Stimulated activated effector memory CD8-positive, alpha-beta T cell treated with anti-CD3 and anti-CD28 coated beads, Interleukin-12 subunit alpha, Interleukin-12 subunit beta, amount 100 ng/mL, for 72 hours (primary cell): ENCODE measurements at regions not wholly inside any gene's neighbourhood (a gene's known extent, or its start where the extent isn't known, plus 50 kb on each side); places are given as distances from the start of the nearest gene placed in this dataset.

Experiments used
- ATAC-seq: fragments of 150-1000 bp; cut with Tn5 transposase; 2 replicates; pipeline ENCODE4 v1.10.0; 2021
- DNase-seq, 2 donors: peaks; one replicate each; pipeline ENCODE4 v3.0.0; 2021 to 2022; ENCODE audit warnings: low spot score in 2 of 2
- H3K27ac Mint-ChIP-seq: one replicate; pipeline ENCODE4 v1.8.0; 2022; ENCODE audit warnings: mild to moderate bottlenecking, mixed read lengths
- H3K36me3 Mint-ChIP-seq: one replicate; pipeline ENCODE4 v1.8.0; 2022; ENCODE audit warnings: mild to moderate bottlenecking, mixed read lengths
- H3K4me1 Mint-ChIP-seq: one replicate; pipeline ENCODE4 v1.8.0; 2022; ENCODE audit warnings: mixed read lengths
- H3K4me3 Mint-ChIP-seq: one replicate; pipeline ENCODE4 v1.8.0; 2022; ENCODE audit warnings: mild to moderate bottlenecking, mixed read lengths
- H3K9me3 Mint-ChIP-seq: one replicate; pipeline ENCODE4 v1.8.0; 2022; ENCODE audit warnings: mixed read lengths

DNA sequence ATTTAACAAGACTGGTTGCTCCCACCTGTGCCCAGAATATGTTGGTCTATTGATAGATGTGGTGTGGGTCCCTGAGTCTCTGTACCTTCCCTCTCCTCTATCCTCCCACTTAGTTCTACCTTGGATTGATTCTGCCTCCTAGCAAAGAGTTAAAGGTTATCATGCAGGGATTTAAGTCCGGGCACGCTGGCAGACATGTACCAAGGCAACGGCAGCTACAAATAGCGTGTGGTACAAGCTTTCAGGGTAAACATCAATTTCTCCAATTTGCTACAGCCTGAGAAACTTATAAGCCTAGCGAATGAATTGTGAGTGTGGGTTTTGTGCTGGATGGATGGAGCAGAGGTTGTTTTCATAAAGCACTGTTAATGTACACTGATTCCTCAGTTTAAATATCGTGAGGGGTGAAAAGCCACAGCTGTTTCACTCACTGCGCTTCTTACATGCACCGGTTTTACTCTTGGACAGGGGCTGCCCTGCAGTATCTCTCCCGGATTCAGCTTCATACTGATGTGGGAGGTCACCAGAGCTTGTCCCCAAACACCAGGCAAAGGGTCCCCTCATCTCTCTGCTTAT lies 289.8 kb downstream of the ICOS start:
- Mint-ChIP-seq H3K27ac (no peak overlapping the region), H3K36me3 (no peaks in the 10 kb centered on the region), H3K9me3 (no peaks in the 10 kb centered on the region), H3K4me1 (no peaks in the 10 kb centered on the region), H3K4me3 (no peak overlapping the region)
- DNase-seq (no peak), ATAC-seq (no peak)

DNA sequence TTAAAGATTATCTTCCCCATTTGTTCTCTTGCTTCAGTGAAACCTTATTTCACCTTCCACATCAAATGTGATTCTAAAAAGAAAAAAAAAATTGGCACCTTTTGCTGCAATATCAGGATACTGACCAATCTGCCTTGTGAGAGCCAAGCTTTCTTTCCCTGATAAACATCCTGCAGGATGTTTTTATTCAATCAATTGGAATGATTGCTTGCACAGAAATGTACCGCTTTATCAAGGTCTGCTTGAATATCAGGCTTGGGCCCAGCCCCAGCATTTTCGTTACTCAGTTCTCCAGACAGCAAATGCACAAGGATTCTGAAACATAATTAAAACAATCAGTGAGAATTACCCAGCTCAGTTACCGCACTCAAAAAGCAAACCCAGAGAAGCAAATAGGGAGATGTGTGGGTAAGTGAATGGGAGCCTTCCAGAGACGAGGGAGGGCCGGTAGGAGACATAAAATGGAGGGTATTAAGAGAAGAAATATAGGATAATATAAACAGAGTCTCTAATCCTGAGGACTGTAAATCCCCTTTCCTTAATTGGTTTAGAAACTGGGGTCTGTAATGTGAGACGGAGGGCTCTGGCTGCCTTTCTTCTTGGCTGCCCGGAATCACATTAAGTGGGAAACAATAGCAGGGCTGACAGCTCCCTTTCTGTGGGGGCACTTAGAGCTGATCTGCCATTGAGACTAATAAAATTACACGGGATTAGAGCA lies 291.8 kb downstream of the ICOS start:
- H3K27ac Mint-ChIP-seq, result no peak overlapping the region
- no peaks in the 10 kb centered on the region for H3K9me3 Mint-ChIP-seq
- no peak overlapping the region for H3K4me3 Mint-ChIP-seq
- no peaks in the 10 kb centered on the region for H3K36me3 Mint-ChIP-seq
- no peaks in the 10 kb centered on the region for H3K4me1 Mint-ChIP-seq
- ATAC-seq (no peak), DNase-seq (no peak)

GRCh38 chr2:204234248-204234647 lies 297.7 kb downstream of the ICOS start:
- no peaks in the 10 kb centered on the region for H3K4me1 Mint-ChIP-seq
- H3K36me3 Mint-ChIP-seq, result no peaks in the 10 kb centered on the region
- no peak overlapping the region for H3K27ac Mint-ChIP-seq
- no peak for ATAC-seq
- DNase-seq, result no peak
- no peaks in the 10 kb centered on the region for H3K9me3 Mint-ChIP-seq
- no peak overlapping the region for H3K4me3 Mint-ChIP-seq

DNA sequence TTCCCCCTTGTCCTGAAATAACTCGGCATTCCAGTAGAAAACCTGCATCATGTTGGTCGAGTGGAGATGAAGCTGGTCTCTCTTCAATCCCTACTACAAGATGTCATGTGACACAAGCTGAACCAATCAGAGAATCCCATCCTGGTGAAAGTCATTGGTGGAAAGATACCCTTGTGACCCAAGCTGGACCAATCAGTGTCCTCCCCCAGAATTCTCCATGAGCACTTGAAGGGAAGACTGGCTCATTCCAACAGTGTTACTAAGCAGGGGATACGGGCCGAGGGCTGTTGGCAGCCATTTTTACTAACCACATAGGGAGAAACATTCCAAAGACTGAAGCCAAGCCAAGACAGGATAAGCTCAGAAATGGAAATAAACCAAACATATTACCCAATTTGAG lies 298.3 kb downstream of the ICOS start:
- ATAC-seq (no peak), DNase-seq (no peak)
- H3K4me3 Mint-ChIP-seq, result no peak overlapping the region
- no peaks in the 10 kb centered on the region for H3K4me1 Mint-ChIP-seq
- no peak overlapping the region for H3K27ac Mint-ChIP-seq
- no peaks in the 10 kb centered on the region for H3K9me3 Mint-ChIP-seq
- H3K36me3 Mint-ChIP-seq, result no peaks in the 10 kb centered on the region

DNA sequence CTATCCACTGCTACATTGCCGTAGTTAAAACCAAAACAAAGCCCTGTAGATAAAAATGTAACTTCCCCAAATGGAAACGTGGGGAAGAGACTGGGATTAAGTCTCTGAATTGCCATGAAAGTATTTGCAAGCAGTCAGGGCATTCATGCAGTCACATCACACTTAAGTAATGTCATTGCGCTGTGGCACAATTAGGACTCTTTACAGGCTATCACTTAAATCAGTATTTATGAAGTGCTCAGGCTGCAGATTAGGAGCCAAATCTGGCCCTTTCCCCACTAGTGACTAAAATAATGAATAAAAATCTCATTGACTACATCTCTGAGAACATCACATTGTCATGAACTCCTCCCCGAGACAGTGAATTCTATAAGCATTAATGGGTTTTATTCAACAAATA lies 300.9 kb downstream of the ICOS start:
- DNase-seq, result no peak
- Mint-ChIP-seq H3K27ac (no peak overlapping the region), H3K4me3 (no peak overlapping the region), H3K4me1 (no peaks in the 10 kb centered on the region), H3K36me3 (no peaks in the 10 kb centered on the region), H3K9me3 (no peaks in the 10 kb centered on the region)
- no peak for ATAC-seq

DNA sequence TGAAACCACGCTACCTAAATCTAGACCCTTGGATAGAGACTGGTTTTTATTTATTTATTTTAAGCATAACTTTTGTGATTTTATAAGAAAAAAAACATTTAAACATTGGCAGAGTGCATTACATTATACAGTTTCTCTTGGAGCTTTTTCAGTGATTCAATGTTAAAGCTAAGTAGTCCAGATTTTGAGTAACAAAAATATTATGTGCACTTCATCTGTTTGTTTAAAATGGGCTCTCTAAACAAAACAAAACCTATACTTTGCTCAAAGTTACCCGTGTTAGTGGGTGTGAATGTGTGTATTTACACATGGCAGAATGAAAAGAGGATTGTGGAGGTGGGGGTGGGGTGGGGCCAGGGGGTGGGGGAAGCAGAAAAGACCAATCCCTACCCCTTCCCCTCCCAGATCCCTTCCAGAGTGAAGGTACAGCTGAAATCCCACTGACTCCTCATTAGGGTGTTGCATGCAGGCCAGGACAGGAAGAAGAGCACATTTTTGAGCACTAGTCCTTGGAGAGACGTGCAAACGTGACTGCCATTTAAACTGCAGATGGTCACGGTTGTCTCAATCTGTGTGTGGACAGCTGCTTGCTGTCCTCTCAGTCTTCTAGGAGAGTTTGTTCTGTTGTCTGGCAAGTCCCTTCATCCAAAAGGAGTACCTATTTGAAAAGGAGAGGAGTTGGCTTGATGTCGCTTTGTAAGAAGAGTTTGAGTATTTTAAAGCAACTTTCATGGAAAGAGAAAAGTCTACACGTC lies 303.0 kb downstream of the ICOS start:
- DNase-seq (no peak), ATAC-seq (no peak)
- H3K36me3 Mint-ChIP-seq, result no peaks in the 10 kb centered on the region
- no peaks in the 10 kb centered on the region for H3K4me1 Mint-ChIP-seq
- no peaks in the 10 kb centered on the region for H3K9me3 Mint-ChIP-seq
- H3K27ac Mint-ChIP-seq, result no peak overlapping the region
- H3K4me3 Mint-ChIP-seq, result no peak overlapping the region

DNA sequence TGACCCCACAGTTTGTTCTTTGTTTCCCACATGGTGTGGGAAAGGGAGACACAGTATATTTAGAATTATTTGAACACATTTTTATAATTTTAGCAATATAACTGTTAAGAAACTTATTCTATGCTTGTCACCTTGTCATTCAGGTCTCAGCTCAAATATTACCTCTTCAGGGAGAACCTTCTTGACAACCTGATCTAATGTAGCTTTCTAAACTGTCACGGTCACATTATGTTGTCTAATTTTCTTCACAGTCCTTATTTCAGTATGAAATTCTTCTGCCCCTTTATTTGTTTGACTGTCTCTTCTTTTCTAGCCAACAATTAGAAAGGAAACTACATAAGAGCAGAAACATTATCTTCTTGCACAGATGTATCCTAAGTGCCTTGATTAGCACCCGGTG lies 304.3 kb upstream of the PARD3B start:
- H3K36me3 Mint-ChIP-seq, result no peaks in the 10 kb centered on the region
- no peak overlapping the region for H3K27ac Mint-ChIP-seq
- DNase-seq (no peak), ATAC-seq (no peak)
- H3K4me1 Mint-ChIP-seq, result no peaks in the 10 kb centered on the region
- no peaks in the 10 kb centered on the region for H3K9me3 Mint-ChIP-seq
- no peak overlapping the region for H3K4me3 Mint-ChIP-seq

DNA sequence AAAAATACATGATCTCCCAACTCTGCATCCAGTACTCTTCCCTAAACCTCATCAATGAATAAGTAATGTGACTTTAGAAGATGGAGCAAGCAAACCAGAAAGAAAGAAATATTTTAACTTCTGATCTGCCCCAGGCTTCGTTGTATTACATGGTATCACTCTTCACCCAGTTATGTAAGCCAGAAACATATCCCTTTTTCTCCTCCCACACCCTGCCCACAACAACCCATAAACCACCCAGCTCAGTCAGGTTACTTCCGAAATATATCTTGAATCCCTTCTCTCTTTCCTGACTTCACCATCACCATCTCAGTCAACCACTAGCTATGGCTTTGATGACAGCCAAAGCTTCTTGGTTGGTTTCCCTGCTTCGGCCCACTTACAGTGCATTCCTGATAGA lies 295.8 kb upstream of the PARD3B start:
- H3K27ac Mint-ChIP-seq, result no peak overlapping the region
- H3K36me3 Mint-ChIP-seq, result no peaks in the 10 kb centered on the region
- H3K9me3 Mint-ChIP-seq, result no peaks in the 10 kb centered on the region
- ATAC-seq, result no peak
- DNase-seq, result no peak
- H3K4me1 Mint-ChIP-seq, result no peaks in the 10 kb centered on the region
- H3K4me3 Mint-ChIP-seq, result no peak overlapping the region

GRCh38 chr2:204250692-204251091 lies 294.6 kb upstream of the PARD3B start:
- ATAC-seq, result no peak
- Mint-ChIP-seq H3K4me1 (no peaks in the 10 kb centered on the region), H3K36me3 (no peaks in the 10 kb centered on the region), H3K27ac (no peak overlapping the region), H3K9me3 (no peaks in the 10 kb centered on the region), H3K4me3 (no peak overlapping the region)
- DNase-seq, result no peak

DNA sequence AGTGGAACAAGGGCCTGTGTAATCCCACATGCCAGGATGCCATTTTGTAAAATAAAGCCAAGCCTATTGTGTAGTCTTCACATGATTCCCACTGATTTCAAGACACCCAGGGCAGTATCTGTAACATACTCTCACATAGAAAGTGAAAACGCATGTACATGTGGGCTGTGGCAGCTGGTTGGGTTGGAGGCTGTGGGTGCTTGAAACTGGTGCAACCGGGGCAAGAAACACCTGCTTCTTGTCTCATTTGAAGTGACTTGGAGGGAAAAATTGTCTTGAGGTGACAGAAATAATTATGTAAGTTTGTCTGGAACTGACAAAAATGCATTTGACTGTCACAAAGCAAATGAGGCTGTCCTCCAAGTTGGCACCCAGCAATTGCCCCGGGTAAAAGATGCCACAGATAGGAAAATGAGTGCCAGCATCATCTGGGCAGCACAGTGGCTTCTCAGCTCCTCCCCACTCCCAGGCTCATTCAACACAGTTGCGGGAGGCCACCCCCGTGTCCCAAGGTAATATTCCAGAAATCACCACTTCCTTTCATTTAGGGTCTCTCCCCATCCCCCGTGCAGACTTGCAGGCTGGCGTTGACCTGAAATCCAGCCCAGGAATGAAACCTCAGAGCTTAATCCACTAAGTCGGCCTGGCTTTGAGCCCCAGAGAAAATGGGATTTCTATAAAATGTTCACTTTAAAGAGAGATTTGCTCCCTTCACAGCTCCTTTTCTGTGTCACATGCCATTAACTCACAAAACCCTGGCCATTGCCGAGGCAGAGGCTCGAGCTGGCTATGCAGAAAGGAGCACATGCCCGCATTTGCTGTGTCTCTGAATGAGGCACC lies 293.9 kb upstream of the PARD3B start:
- H3K36me3 Mint-ChIP-seq, result no peaks in the 10 kb centered on the region
- H3K9me3 Mint-ChIP-seq, result no peaks in the 10 kb centered on the region
- no peaks in the 10 kb centered on the region for H3K4me1 Mint-ChIP-seq
- ATAC-seq, result no peak
- no peak overlapping the region for H3K27ac Mint-ChIP-seq
- H3K4me3 Mint-ChIP-seq, result no peak overlapping the region
- no peak for DNase-seq

DNA sequence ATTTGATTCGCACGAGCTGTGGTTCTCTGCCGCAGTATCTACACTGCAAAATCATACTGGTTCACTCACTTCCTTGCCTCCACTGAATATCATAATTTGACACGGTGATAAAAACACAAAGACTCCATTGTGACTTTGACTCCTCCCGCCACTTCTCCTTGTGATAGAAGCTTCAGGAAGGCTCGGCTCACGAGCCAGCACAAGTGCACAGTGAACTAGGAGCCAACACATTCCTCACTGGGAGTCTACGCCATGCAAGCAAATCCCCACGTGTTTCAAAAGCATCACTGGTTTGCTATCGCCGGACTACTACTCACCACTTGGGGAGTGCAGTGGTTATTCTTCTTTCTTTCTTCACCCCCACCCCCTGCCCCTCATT lies 293.3 kb upstream of the PARD3B start:
- H3K9me3 Mint-ChIP-seq, result no peaks in the 10 kb centered on the region
- DNase-seq (no peak), ATAC-seq (no peak)
- H3K36me3 Mint-ChIP-seq, result no peaks in the 10 kb centered on the region
- no peaks in the 10 kb centered on the region for H3K4me1 Mint-ChIP-seq
- no peak overlapping the region for H3K4me3 Mint-ChIP-seq
- no peak overlapping the region for H3K27ac Mint-ChIP-seq

DNA sequence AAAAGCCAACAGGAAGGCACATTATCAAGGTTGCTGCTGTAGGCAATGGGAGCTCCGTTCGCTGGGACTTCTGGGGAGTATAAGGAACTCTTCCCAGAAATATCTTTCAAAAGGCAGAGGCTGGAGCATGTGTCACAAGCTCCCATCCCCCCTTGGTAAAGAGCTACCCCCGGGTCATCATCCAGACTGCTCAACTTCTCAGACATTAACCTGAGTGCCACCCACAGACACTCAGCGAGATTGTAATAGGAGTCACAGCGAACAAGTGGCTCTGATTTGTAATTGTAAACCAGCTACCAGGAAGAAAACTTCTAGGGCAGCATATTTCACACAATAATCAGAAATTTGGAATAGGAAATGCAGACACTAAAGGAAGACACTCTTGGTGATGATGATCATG lies 290.2 kb upstream of the PARD3B start:
- Mint-ChIP-seq H3K36me3 (no peaks in the 10 kb centered on the region), H3K4me3 (no peak overlapping the region), H3K9me3 (no peaks in the 10 kb centered on the region), H3K4me1 (no peaks in the 10 kb centered on the region), H3K27ac (no peak overlapping the region)
- DNase-seq (no peak), ATAC-seq (no peak)

- no peaks in the 10 kb centered on the region for H3K9me3 Mint-ChIP-seq
- H3K4me1 Mint-ChIP-seq, result no peaks in the 10 kb centered on the region
- no peak for DNase-seq
- H3K36me3 Mint-ChIP-seq, result no peaks in the 10 kb centered on the region
- ATAC-seq, result no peak
- H3K27ac Mint-ChIP-seq, result no peak overlapping the region
- H3K4me3 Mint-ChIP-seq, result no peak overlapping the region
Observed at GRCh38 chr2:204255526-204255925, 289.7 kb upstream of the PARD3B start.

GRCh38 chr2:204257781-204258180 lies 287.5 kb upstream of the PARD3B start:
- H3K4me3 Mint-ChIP-seq, result no peak overlapping the region
- no peaks in the 10 kb centered on the region for H3K9me3 Mint-ChIP-seq
- ATAC-seq, result no peak
- H3K4me1 Mint-ChIP-seq, result no peaks in the 10 kb centered on the region
- H3K36me3 Mint-ChIP-seq, result no peaks in the 10 kb centered on the region
- no peak for DNase-seq
- H3K27ac Mint-ChIP-seq, result no peak overlapping the region

- ATAC-seq (no peak), DNase-seq (no peak)
- Mint-ChIP-seq H3K9me3 (no peaks in the 10 kb centered on the region), H3K4me1 (no peaks in the 10 kb centered on the region), H3K27ac (no peak overlapping the region), H3K4me3 (no peak overlapping the region), H3K36me3 (no peaks in the 10 kb centered on the region)
Observed at GRCh38 chr2:204258890-204259289, 286.4 kb upstream of the PARD3B start.
